NT2/D1 (cell line): ENCODE measurements at regions not wholly inside any gene's neighbourhood (a gene's known extent, or its start where the extent isn't known, plus 50 kb on each side); places are given as distances from the start of the nearest gene placed in this dataset.

Experiments
- YY1 ChIP-seq: IDR thresholded peaks from 2 replicates; pipeline ENCODE4 v1.6.1; 2011; ENCODE audit not compliant: insufficient read length, insufficient read depth
- ZNF274 ChIP-seq: IDR thresholded peaks from 2 replicates; pipeline ENCODE4 v1.6.1; 2011; ENCODE audit warnings: mild to moderate bottlenecking, low read depth, low read length

GRCh38 chr21:27570306-27570868, 603.5 kb upstream of the ADAMTS5 start:
- TF ChIP-seq YY1 = no peak
- no peak for TF ChIP-seq ZNF274
